ENCODE measurements at regions not wholly inside any gene's neighbourhood (a gene's known extent, or its start where the extent isn't known, plus 50 kb on each side); places are given as distances from the start of the nearest gene placed in this dataset.

- H3K9me3 ChIP-seq: no peaks in the 10 kb centered on the region
- TF ChIP-seq, protein P1, sequence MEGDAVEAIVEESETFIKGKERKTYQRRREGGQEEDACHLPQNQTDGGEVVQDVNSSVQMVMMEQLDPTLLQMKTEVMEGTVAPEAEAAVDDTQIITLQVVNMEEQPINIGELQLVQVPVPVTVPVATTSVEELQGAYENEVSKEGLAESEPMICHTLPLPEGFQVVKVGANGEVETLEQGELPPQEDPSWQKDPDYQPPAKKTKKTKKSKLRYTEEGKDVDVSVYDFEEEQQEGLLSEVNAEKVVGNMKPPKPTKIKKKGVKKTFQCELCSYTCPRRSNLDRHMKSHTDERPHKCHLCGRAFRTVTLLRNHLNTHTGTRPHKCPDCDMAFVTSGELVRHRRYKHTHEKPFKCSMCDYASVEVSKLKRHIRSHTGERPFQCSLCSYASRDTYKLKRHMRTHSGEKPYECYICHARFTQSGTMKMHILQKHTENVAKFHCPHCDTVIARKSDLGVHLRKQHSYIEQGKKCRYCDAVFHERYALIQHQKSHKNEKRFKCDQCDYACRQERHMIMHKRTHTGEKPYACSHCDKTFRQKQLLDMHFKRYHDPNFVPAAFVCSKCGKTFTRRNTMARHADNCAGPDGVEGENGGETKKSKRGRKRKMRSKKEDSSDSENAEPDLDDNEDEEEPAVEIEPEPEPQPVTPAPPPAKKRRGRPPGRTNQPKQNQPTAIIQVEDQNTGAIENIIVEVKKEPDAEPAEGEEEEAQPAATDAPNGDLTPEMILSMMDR (IDR thresholded peaks at IDR 0.05): no peak
- no peaks in the 10 kb centered on the region for H3K4me1 ChIP-seq (ENCODE audit: control insufficient read depth in 1 of 2, low read depth in 2 of 2)
- DNase-seq (ENCODE audit: low spot score): no peak
- no peaks in the 10 kb centered on the region for H3K27me3 ChIP-seq (replicated peaks; ENCODE audit: insufficient read depth)
- ATAC-seq (ENCODE audit: insufficient number of reproducible peaks, low FRiP score, low read depth): no peak
- H3K4me3 ChIP-seq: no peak overlapping the region
- no peaks in the 10 kb centered on the region for H3K36me3 ChIP-seq
- H3K27ac ChIP-seq: no peak overlapping the region
Observed at GRCh38 chr11:43101113-43101512, 210.7 kb upstream of the API5 start.

DNA sequence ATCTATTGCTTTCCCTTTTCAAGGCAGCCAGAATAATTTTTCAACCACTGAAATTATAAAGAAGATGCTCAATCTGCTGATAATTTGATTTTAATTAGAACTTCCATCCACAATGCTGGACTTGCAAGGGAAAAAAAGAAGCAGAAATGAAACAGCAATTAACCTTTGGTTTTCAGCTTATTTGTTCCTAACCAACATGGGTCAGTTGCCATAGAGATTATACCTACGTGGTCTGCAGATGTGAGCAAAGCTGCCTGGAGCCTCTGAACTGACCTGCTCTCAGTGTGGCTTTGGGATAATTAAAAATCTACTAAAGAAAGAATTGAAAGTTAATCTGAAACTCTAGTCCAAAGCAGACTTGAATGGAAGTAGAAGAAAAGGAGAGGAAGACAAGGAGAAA is 195.7 kb upstream of the API5 start:
- Histone ChIP-seq H3K9me3 (no peaks in the 10 kb centered on the region), H3K4me1 (ENCODE audit: control insufficient read depth in 1 of 2, low read depth in 2 of 2) (no peaks in the 10 kb centered on the region), H3K27me3 (replicated peaks; ENCODE audit: insufficient read depth) (no peaks in the 10 kb centered on the region), H3K4me3 (no peak overlapping the region), H3K36me3 (no peaks in the 10 kb centered on the region), H3K27ac (no peak overlapping the region)
- TF ChIP-seq, protein P1 (IDR thresholded peaks at IDR 0.05): no peak
- no peak for ATAC-seq (ENCODE audit: insufficient number of reproducible peaks, low FRiP score, low read depth)
- no peak for DNase-seq (ENCODE audit: low spot score)

DNA sequence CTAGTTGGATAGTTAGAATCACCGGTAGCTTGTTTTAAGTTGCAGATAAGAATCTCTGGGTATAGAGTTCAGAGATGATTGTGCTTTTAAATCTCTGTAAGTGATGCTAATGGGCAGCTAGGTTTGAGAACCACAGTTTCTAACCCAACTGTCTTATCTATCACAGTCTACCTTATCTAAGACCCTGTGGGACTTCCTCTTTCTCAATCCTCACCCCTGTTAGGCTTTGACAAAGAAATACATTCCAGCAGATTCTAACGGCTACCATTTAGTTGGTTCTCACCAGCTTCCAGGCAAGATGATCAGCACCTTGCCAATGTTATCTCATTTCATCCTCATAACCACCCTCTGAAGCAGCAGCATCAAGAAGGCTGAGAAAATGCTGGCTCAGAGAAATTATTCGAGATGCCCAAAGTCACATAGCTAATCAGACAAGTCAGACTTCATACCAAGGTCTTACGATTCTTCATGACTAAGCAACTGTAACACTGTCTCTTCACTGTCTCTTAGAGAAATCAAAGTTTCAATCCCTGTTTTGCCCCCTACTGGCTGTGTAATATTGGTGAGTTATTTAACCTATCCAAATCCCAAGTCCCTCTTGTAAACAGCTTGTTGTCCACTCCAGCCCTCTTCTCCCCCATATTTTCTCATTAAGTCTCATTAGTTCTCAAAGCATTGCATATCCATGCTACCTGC is 192.4 kb upstream of the API5 start:
- ATAC-seq (ENCODE audit: insufficient number of reproducible peaks, low FRiP score, low read depth) (no peak), DNase-seq (ENCODE audit: low spot score) (no peak)
- H3K4me3 ChIP-seq: no peak overlapping the region
- H3K27me3 ChIP-seq (replicated peaks; ENCODE audit: insufficient read depth): no peaks in the 10 kb centered on the region
- H3K27ac ChIP-seq: no peak overlapping the region
- H3K4me1 ChIP-seq (ENCODE audit: control insufficient read depth in 1 of 2, low read depth in 2 of 2): no peaks in the 10 kb centered on the region
- TF ChIP-seq, protein P1 (IDR thresholded peaks at IDR 0.05): no peak
- no peaks in the 10 kb centered on the region for H3K9me3 ChIP-seq
- no peaks in the 10 kb centered on the region for H3K36me3 ChIP-seq

GRCh38 chr11:43122546-43122945 is 189.2 kb upstream of the API5 start:
- Histone ChIP-seq H3K36me3 (no peaks in the 10 kb centered on the region), H3K4me3 (no peak overlapping the region), H3K27me3 (replicated peaks; ENCODE audit: insufficient read depth) (no peaks in the 10 kb centered on the region), H3K27ac (no peak overlapping the region), H3K9me3 (no peaks in the 10 kb centered on the region), H3K4me1 (ENCODE audit: control insufficient read depth in 1 of 2, low read depth in 2 of 2) (no peaks in the 10 kb centered on the region)
- ATAC-seq (ENCODE audit: insufficient number of reproducible peaks, low FRiP score, low read depth) (no peak), DNase-seq (ENCODE audit: low spot score) (no peak)
- TF ChIP-seq, protein P1 (IDR thresholded peaks at IDR 0.05): no peak

- TF ChIP-seq, protein P1 (IDR thresholded peaks at IDR 0.05): no peak
- no peak for DNase-seq (ENCODE audit: low spot score)
- Histone ChIP-seq H3K27ac (no peak overlapping the region), H3K4me3 (no peak overlapping the region), H3K9me3 (no peaks in the 10 kb centered on the region), H3K4me1 (ENCODE audit: control insufficient read depth in 1 of 2, low read depth in 2 of 2) (no peaks in the 10 kb centered on the region), H3K36me3 (no peaks in the 10 kb centered on the region), H3K27me3 (replicated peaks; ENCODE audit: insufficient read depth) (no peaks in the 10 kb centered on the region)
- no peak for ATAC-seq (ENCODE audit: insufficient number of reproducible peaks, low FRiP score, low read depth)
Observed at GRCh38 chr11:43123443-43123842, 188.4 kb upstream of the API5 start.
